Heart right ventricle (tissue), 16 donors: ENCODE measurements at regions not wholly inside any gene's neighbourhood (a gene's known extent, or its start where the extent isn't known, plus 50 kb on each side); places are given as distances from the start of the nearest gene placed in this dataset.

Experiments used
- ATAC-seq, 8 donors: fragments of 200-7000 bp; cut with Tn5 transposase; one replicate each; pipeline ENCODE4 v1.9.1; 2020; ENCODE audit warnings: mild to moderate bottlenecking in 8 of 8, moderate library complexity in 8 of 8, moderate number of reproducible peaks in 1 of 8
- DNase-seq, 2 donors: peaks; one replicate each; pipeline ENCODE4 v3.0.0-alpha.2; 2020
- H3K27ac ChIP-seq, 10 donors: fragments of 200-600 bp; sonication (generic) in 2 of 10; one replicate each; pipeline versions ENCODE4 v1.5.0 to v1.8.0; 2020 to 2022; ENCODE audit warnings: mild to moderate bottlenecking in 3 of 10
- H3K27me3 ChIP-seq, 7 donors: fragments of 200-600 bp; one replicate each; pipeline ENCODE4 v1.8.0; 2021 to 2022; ENCODE audit warnings: mild to moderate bottlenecking in 2 of 7
- H3K36me3 ChIP-seq, 9 donors: fragments of 200-600 bp; sonication (generic) in 1 of 9; one replicate each; pipeline versions ENCODE4 v1.5.0 to v1.8.0; 2020 to 2022; ENCODE audit warnings: mild to moderate bottlenecking in 2 of 9
- H3K4me1 ChIP-seq, 9 donors: fragments of 200-600 bp; sonication (generic) in 1 of 9; one replicate each; pipeline versions ENCODE4 v1.5.0 to v1.8.0; 2020 to 2022; ENCODE audit warnings: mild to moderate bottlenecking in 4 of 9
- H3K4me3 ChIP-seq, 10 donors: fragments of 200-600 bp; sonication (generic) in 2 of 10; one replicate each; pipeline versions ENCODE4 v1.5.0 to v1.8.0; 2020 to 2022; ENCODE audit warnings: mild to moderate bottlenecking in 7 of 10, moderate library complexity in 2 of 10
- H3K9me3 ChIP-seq, 11 donors: fragments of 200-600 bp in 10 of 11; sonication (generic) in 2 of 11; one replicate each; pipeline versions ENCODE4 v1.5.0 to v1.8.0; 2013 to 2022; ENCODE audit warnings: mild to moderate bottlenecking in 2 of 11, control low read depth in 1 of 11, moderate library complexity in 1 of 11
- CTCF ChIP-seq, 9 donors: fragments of 200-600 bp; sonication (generic) in 2 of 9; IDR thresholded peaks; one replicate each; pipeline versions ENCODE4 v1.5.0 to v1.8.0; 2021 to 2022; ENCODE audit warnings: antibody characterized with exemption in 9 of 9, mild to moderate bottlenecking in 5 of 9, moderate library complexity in 1 of 9
- WGBS, 2 donors: extraction: QIAGEN DNeasy Blood & Tissue Kit; methylation state at CpG; one replicate each; pipeline ENCODE4 v1.1.7; 2013; ENCODE audit warnings: inconsistent platforms in 1 of 2; 5-methylcytosine and 5-hydroxymethylcytosine counted together
- intact Hi-C, 10 donors: fragments of 100-400 bp; cut with DNase I; formaldehyde crosslinking; loops; one replicate each; pipeline versions ENCODE4 v1.11.1 to v1.14.2; 2022
- donor health status: Arrhythmogenic right ventricular cardiomyopathy.
- donor health status: ischemic (EF 13 %, LVEDD 7.1; RV severe dilation, severe dysfunction).
- donor health status: healthy with polysubstance abuse.
- donor health status: DM: no; HTN: yes; CAD: no.
- donor health status: DM: no; HTN: no; CAD: no.
- donor health status: ischemic (EF 25% LVEDD 6.9; RV normal size, moderate dysfunction).
- donor health status: ischemic (EF 25% LVEDD 5.7; RV mildly dilated, moderate dysfunction).
- donor health status: healthy.
- donor health status: DM: yes; HTN: yes; CAD: no.
- donor health status: Ischemic cardiomyopathy.
- donor health status: ischemic (EF 35%, LVEDD 5.7; RV mildly dilated, moderate dysfunction).
- donor health status: nonischemic (EF 11% LVEDD 7.7; RV severe dilation, severe dysfunction).
- donor health status: DM: yes; HTN: yes; CAD: no.
- donor health status: PGD.
- donor health status: ischemic (EF 29% LVEDD 5.4; RV normal size, mild dysfunction).
- donor health status: nonischemic (EF 23%, LVEDD 6.1; RV moderate dilation, normal function).

- intact Hi-C loops, result no loop called here
- WGBS, 2 donors, result 61 to 66% methylated on average over 2 of the region's 2 CpGs
- Histone ChIP-seq H3K27me3 (no peaks in the 10 kb centered on the region), H3K4me3 (no peak overlapping the region), H3K36me3 (no peaks in the 10 kb centered on the region), H3K27ac (no peak overlapping the region), H3K9me3 (peaks cover 0 to 3% (median 0%) of the 10 kb centered on the region in 11 donors), H3K4me1 (no peaks in the 10 kb centered on the region)
- TF ChIP-seq CTCF (IDR thresholded peaks at IDR 0.05), result no peak
- DNase-seq (no peak), ATAC-seq (no peak)
Observed at GRCh38 chr4:187274153-187274552, 550.5 kb upstream of the FAT1 start.

- no peak for TF ChIP-seq CTCF (IDR thresholded peaks at IDR 0.05)
- no peaks in the 10 kb centered on the region for H3K27me3 ChIP-seq
- peaks cover 0 to 7% (median 0%) of the 10 kb centered on the region in 11 donors for H3K9me3 ChIP-seq
- ATAC-seq, result no peak
- H3K27ac ChIP-seq, result no peak overlapping the region
- no peaks in the 10 kb centered on the region for H3K4me1 ChIP-seq
- DNase-seq, result no peak
- no peaks in the 10 kb centered on the region for H3K36me3 ChIP-seq
- 67% methylated on average over 7 of the region's 7 CpGs for WGBS, 2 donors
- no peak overlapping the region for H3K4me3 ChIP-seq
- intact Hi-C loops, result no loop called here
Observed at GRCh38 chr4:187276736-187277408, 553.2 kb upstream of the FAT1 start.

GRCh38 chr4:187283201-187283955 is 559.7 kb upstream of the FAT1 start:
- peak in 1 of 8 donors; percentile 39 for ATAC-seq
- Histone ChIP-seq H3K4me1 (peaks cover 0 to 6% (median 0%) of the 10 kb centered on the region in 9 donors), H3K27ac (peak overlapping the region in 3 of 10 donors; percentile 4 to 57 (median 53)), H3K36me3 (no peaks in the 10 kb centered on the region), H3K9me3 (peaks cover 0 to 5% (median 0%) of the 10 kb centered on the region in 11 donors), H3K4me3 (no peak overlapping the region), H3K27me3 (no peaks in the 10 kb centered on the region)
- DNase-seq, result no peak
- WGBS, 2 donors, result 30 to 37% methylated on average over 10 of the region's 10 CpGs
- TF ChIP-seq CTCF (IDR thresholded peaks at IDR 0.05), result no peak
- intact Hi-C loops, result loop anchor here in 1 of 10 donors (2.0 kb wide), 1 partner anchor 105 kb away; no protein-coding TSS in a partner anchor

GRCh38 chr4:187286525-187286924 is 562.9 kb upstream of the FAT1 start:
- Histone ChIP-seq H3K4me1 (peaks cover 0 to 6% (median 0%) of the 10 kb centered on the region in 9 donors), H3K27me3 (no peaks in the 10 kb centered on the region), H3K4me3 (no peak overlapping the region), H3K36me3 (no peaks in the 10 kb centered on the region), H3K9me3 (peaks cover 0 to 6% (median 0%) of the 10 kb centered on the region in 11 donors), H3K27ac (no peak overlapping the region)
- ATAC-seq (no peak), DNase-seq (no peak)
- WGBS, 2 donors, result 44 to 45% methylated on average over 6 of the region's 6 CpGs
- TF ChIP-seq CTCF (IDR thresholded peaks at IDR 0.05), result no peak
- intact Hi-C loops, result no loop called here
